ENCODE measurements at regions not wholly inside any gene's neighbourhood (a gene's known extent, or its start where the extent isn't known, plus 50 kb on each side); places are given as distances from the start of the nearest gene placed in this dataset.

DNA sequence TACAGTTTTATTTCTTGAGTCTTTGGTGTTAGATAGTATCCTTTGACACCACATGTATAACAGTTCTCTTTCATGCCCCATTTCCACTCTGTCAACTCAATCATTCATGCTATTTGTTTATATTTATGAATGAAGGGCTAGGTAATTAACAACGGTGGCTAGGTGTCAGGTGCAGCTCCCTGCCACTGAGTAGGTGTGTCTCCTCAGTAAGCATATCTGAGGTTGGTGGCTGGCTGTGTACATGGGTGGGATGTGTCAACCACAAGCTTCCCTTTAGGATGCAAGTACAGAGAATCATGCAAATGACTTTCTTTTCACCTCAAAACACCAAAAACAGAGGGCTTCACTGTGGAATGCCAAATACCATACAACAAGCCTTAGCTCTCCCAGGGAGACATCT lies 83.4 kb downstream of the ZNF365 start:
- TF ChIP-seq, protein P1, sequence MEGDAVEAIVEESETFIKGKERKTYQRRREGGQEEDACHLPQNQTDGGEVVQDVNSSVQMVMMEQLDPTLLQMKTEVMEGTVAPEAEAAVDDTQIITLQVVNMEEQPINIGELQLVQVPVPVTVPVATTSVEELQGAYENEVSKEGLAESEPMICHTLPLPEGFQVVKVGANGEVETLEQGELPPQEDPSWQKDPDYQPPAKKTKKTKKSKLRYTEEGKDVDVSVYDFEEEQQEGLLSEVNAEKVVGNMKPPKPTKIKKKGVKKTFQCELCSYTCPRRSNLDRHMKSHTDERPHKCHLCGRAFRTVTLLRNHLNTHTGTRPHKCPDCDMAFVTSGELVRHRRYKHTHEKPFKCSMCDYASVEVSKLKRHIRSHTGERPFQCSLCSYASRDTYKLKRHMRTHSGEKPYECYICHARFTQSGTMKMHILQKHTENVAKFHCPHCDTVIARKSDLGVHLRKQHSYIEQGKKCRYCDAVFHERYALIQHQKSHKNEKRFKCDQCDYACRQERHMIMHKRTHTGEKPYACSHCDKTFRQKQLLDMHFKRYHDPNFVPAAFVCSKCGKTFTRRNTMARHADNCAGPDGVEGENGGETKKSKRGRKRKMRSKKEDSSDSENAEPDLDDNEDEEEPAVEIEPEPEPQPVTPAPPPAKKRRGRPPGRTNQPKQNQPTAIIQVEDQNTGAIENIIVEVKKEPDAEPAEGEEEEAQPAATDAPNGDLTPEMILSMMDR (optimal IDR thresholded peaks at IDR 0.05 in 1 of 3, IDR thresholded peaks at IDR 0.05 in 1 of 3, conservative IDR thresholded peaks at IDR 0.05 in 1 of 3; ENCODE audit: extremely low read depth in 1 of 3, insufficient read depth in 2 of 3, low read length in 3 of 3) = no peak
- no peak for TF ChIP-seq EZH2 (IDR thresholded peaks at IDR 0.05; ENCODE audit: low read length)
